ENCODE measurements at regions not wholly inside any gene's neighbourhood (a gene's known extent, or its start where the extent isn't known, plus 50 kb on each side); places are given as distances from the start of the nearest gene placed in this dataset.
A peak's percentile ranks its signal among the peaks of the same experiment; 100 is the strongest.

- no peak for DNase-seq (ENCODE audit: low spot score)
- in situ Hi-C loops (cut with HindIII; ENCODE audit: low sequenced_read_pairs) = no loop called here
Observed at GRCh38 chr2:236888794-236889780, 196.6 kb upstream of the COPS8 start.

- no peak for DNase-seq (ENCODE audit: low spot score)
- in situ Hi-C loops (cut with HindIII; ENCODE audit: low sequenced_read_pairs) = no loop called here
Observed at GRCh38 chr2:236889791-236890704, 195.6 kb upstream of the COPS8 start.

GRCh38 chr2:236892721-236893120, 193.0 kb upstream of the COPS8 start:
- in situ Hi-C loops (cut with HindIII; ENCODE audit: low sequenced_read_pairs) = no loop called here
- no peak for DNase-seq (ENCODE audit: low spot score)

- no peak for DNase-seq (ENCODE audit: low spot score)
- in situ Hi-C loops (cut with HindIII; ENCODE audit: low sequenced_read_pairs) = no loop called here
Observed at GRCh38 chr2:236894791-236895190, 190.9 kb upstream of the COPS8 start.

- no peak for DNase-seq (ENCODE audit: low spot score)
- in situ Hi-C loops (cut with HindIII; ENCODE audit: low sequenced_read_pairs) = no loop called here
Observed at GRCh38 chr2:236895497-236895896, 190.2 kb upstream of the COPS8 start.

- no peak for DNase-seq (ENCODE audit: low spot score)
- in situ Hi-C loops (cut with HindIII; ENCODE audit: low sequenced_read_pairs) = no loop called here
Observed at GRCh38 chr2:236896688-236897087, 189.0 kb upstream of the COPS8 start.

- in situ Hi-C loops (cut with HindIII; ENCODE audit: low sequenced_read_pairs) = no loop called here
- DNase-seq (ENCODE audit: low spot score) = peak; percentile 38
Observed at GRCh38 chr2:236899146-236899545, 186.5 kb upstream of the COPS8 start.

GRCh38 chr2:236899950-236900640, 185.6 kb upstream of the COPS8 start:
- in situ Hi-C loops (cut with HindIII; ENCODE audit: low sequenced_read_pairs) = no loop called here
- DNase-seq (ENCODE audit: low spot score) = no peak

- in situ Hi-C loops (cut with HindIII; ENCODE audit: low sequenced_read_pairs) = no loop called here
Observed at GRCh38 chr2:236901956-236902355, 183.7 kb upstream of the COPS8 start.

GRCh38 chr2:236903978-236904377, 181.7 kb upstream of the COPS8 start:
- in situ Hi-C loops (cut with HindIII; ENCODE audit: low sequenced_read_pairs) = no loop called here
- DNase-seq (ENCODE audit: low spot score) = no peak

More at GRCh38 chr2:236901956-236902355, 183.7 kb upstream of the COPS8 start:
- no peak for DNase-seq (ENCODE audit: low spot score)

- in situ Hi-C loops (cut with HindIII; ENCODE audit: low sequenced_read_pairs) = no loop called here
- no peak for DNase-seq (ENCODE audit: low spot score)
Observed at GRCh38 chr2:236904389-236905263, 181.1 kb upstream of the COPS8 start.

GRCh38 chr2:236905976-236906375, 179.7 kb upstream of the COPS8 start:
- in situ Hi-C loops (cut with HindIII; ENCODE audit: low sequenced_read_pairs) = no loop called here
- DNase-seq (ENCODE audit: low spot score) = no peak

GRCh38 chr2:236908439-236909192, 177.1 kb upstream of the COPS8 start:
- in situ Hi-C loops (cut with HindIII; ENCODE audit: low sequenced_read_pairs) = no loop called here
- DNase-seq (ENCODE audit: low spot score) = no peak

GRCh38 chr2:236909193-236909504, 176.5 kb upstream of the COPS8 start:
- DNase-seq (ENCODE audit: low spot score) = no peak
- in situ Hi-C loops (cut with HindIII; ENCODE audit: low sequenced_read_pairs) = no loop called here

GRCh38 chr2:236909802-236910201, 175.9 kb upstream of the COPS8 start:
- in situ Hi-C loops (cut with HindIII; ENCODE audit: low sequenced_read_pairs) = no loop called here
- DNase-seq (ENCODE audit: low spot score) = no peak

- DNase-seq (ENCODE audit: low spot score) = no peak
- in situ Hi-C loops (cut with HindIII; ENCODE audit: low sequenced_read_pairs) = no loop called here
Observed at GRCh38 chr2:236910781-236911495, 174.8 kb upstream of the COPS8 start.

- no peak for DNase-seq (ENCODE audit: low spot score)
- in situ Hi-C loops (cut with HindIII; ENCODE audit: low sequenced_read_pairs) = no loop called here
Observed at GRCh38 chr2:236912326-236913120, 173.2 kb upstream of the COPS8 start.

Data from G401 (cell line).